ENCODE measurements at regions not wholly inside any gene's neighbourhood (a gene's known extent, or its start where the extent isn't known, plus 50 kb on each side); places are given as distances from the start of the nearest gene placed in this dataset.

- DNase-seq = no peak
These were observed 55.1 kb upstream of the ARID2 start for GRCh38 chr12:45674181-45674977.

GRCh38 chr12:45675534-45675933 lies 54.0 kb upstream of the ARID2 start:
- no peak for DNase-seq

All from effector CD8-positive, alpha-beta T cell (primary cell).